ENCODE measurements at regions not wholly inside any gene's neighbourhood (a gene's known extent, or its start where the extent isn't known, plus 50 kb on each side); places are given as distances from the start of the nearest gene placed in this dataset.

- ChIA-PET POLR2A (no interaction called here), CTCF (no interaction called here)
- H2AFZ ChIP-seq (ENCODE audit: low read depth) = no peak overlapping the region
- no peak overlapping the region for H3K27ac ChIP-seq (ENCODE audit: low read depth in 2 of 2, low read length in 1 of 2)
- no peak overlapping the region for H3K4me3 ChIP-seq (ENCODE audit: low read depth in 2 of 2, low read length in 1 of 2)
- TF ChIP-seq EZH2phosphoT487 (IDR thresholded peaks at IDR 0.05; ENCODE audit: borderline replicate concordance, low read depth) (no peak), JUND (IDR thresholded peaks at IDR 0.05) (no peak), FOXJ3 (CRISPR knock-in tag; IDR thresholded peaks at IDR 0.05) (no peak), RXRA (IDR thresholded peaks at IDR 0.05; ENCODE audit: borderline replicate concordance, low read depth) (no peak), USF1 (IDR thresholded peaks at IDR 0.05; ENCODE audit: borderline replicate concordance, low read depth) (no peak)
- H4K20me1 ChIP-seq (ENCODE audit: insufficient read depth) = no peaks in the 10 kb centered on the region
- H3K27me3 ChIP-seq (ENCODE audit: insufficient read depth) = no peaks in the 10 kb centered on the region
- H3K36me3 ChIP-seq (replicated peaks in 1 of 2; ENCODE audit: control insufficient read depth in 1 of 2, insufficient read depth in 2 of 2, low read length in 1 of 2) = no peaks in the 10 kb centered on the region
- no peaks in the 10 kb centered on the region for H3K9me3 ChIP-seq
- H3K9ac ChIP-seq = no peak overlapping the region
- H3F3A ChIP-seq (replicated peaks; ENCODE audit: insufficient read depth) = peaks cover 7% of the 10 kb centered on the region
- H3K4me1 ChIP-seq (ENCODE audit: control insufficient read depth in 1 of 2, insufficient read depth in 2 of 2, low read depth in 1 of 2, low read length in 1 of 2) = peaks cover 0 to 11% of the 10 kb centered on the region in 2 experiments; a peak in 2 of 4 replicates
- H3K9me2 ChIP-seq = no peaks in the 10 kb centered on the region
- no peak overlapping the region for H3K4me2 ChIP-seq
- WGBS (ENCODE audit: low lambda C conversion rate) = 76% methylated on average over 3 of the region's 3 CpGs
- DNase-seq = no peak
- H3K79me2 ChIP-seq (ENCODE audit: insufficient read depth) = no peaks in the 10 kb centered on the region
Observed at GRCh38 chr13:29689548-29689947, 94.1 kb upstream of the SLC7A1 start.

DNA sequence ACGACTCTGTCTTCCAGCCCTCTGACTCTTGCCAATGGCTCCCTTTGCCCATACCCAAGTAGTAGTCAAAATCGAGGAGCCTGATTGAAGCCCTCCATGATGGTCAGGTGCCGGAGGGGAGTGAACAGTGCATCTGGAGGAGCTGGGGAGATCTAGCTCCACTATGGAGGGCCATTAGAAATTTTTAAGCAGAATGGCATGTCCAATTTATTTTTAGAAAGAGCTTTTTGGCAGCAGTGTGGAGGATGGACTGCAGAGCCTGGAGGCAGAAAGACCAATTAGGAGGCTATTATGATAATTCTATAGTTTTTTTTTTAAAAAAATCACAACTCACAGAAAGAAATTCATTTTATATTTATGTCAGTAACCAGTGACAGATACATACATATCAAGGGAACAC, 92.7 kb upstream of the SLC7A1 start:
- TF ChIP-seq EP300 (IDR thresholded peaks at IDR 0.05; ENCODE audit: borderline replicate concordance in 1 of 2, low read depth in 1 of 2, low read length in 1 of 2) (0 out of 4 replicates have a peak, but pooled peaks of 1 of the 2 experiments have one; percentile 14), SIN3A (IDR thresholded peaks at IDR 0.05; ENCODE audit: borderline replicate concordance, low read depth, low read length) (no peak)
- ChIA-PET POLR2A (no interaction called here), CTCF (interaction anchor here (1.1 kb wide), 1 partner anchor 180 kb away, joined by 8 read pairs; no protein-coding TSS in a partner anchor)
- WGBS (ENCODE audit: low lambda C conversion rate) = 60% methylated on average over 3 of the region's 3 CpGs
- Histone ChIP-seq H3F3A (replicated peaks; ENCODE audit: insufficient read depth) (peaks cover 16% of the 10 kb centered on the region), H3K27ac (ENCODE audit: low read depth in 2 of 2, low read length in 1 of 2) (peak overlapping the region in 1 of 2 experiments; percentile 67; a peak in 2 of 4 replicates), H3K36me3 (replicated peaks in 1 of 2; ENCODE audit: control insufficient read depth in 1 of 2, insufficient read depth in 2 of 2, low read length in 1 of 2) (no peaks in the 10 kb centered on the region), H3K27me3 (ENCODE audit: insufficient read depth) (no peaks in the 10 kb centered on the region), H2AFZ (ENCODE audit: low read depth) (no peak overlapping the region), H3K79me2 (ENCODE audit: insufficient read depth) (no peaks in the 10 kb centered on the region), H3K4me2 (no peak overlapping the region), H3K9me3 (no peaks in the 10 kb centered on the region), H3K4me3 (ENCODE audit: low read depth in 2 of 2, low read length in 1 of 2) (no peak overlapping the region), H3K9me2 (no peaks in the 10 kb centered on the region), H3K9ac (no peak overlapping the region), H4K20me1 (ENCODE audit: insufficient read depth) (no peaks in the 10 kb centered on the region), H3K4me1 (ENCODE audit: control insufficient read depth in 1 of 2, insufficient read depth in 2 of 2, low read depth in 1 of 2, low read length in 1 of 2) (peaks cover 4 to 11% of the 10 kb centered on the region in 2 experiments; a peak in 3 of 4 replicates)
- peak; percentile 21 for DNase-seq

DNA sequence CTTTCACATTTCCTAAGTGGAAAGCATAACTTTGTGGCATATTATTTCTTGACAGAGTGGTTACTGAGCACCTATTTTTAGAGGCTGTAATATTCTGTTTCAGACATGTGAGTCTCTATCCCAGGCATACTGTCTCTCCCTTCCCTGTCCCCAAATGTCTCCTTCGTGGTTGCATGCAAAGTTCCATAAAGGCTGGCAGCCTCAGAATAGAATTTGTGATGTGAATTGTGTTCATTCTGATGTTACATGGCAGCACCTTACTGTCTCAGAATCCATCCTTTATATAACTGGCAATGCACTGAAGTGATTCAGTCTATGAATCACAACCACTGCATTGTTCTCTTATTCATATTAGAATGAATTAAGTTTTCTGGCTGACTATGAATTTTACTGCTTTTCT, 89.0 kb upstream of the SLC7A1 start:
- H4K20me1 ChIP-seq (ENCODE audit: insufficient read depth) = no peaks in the 10 kb centered on the region
- peaks cover 4 to 14% of the 10 kb centered on the region in 2 experiments; a peak in 3 of 4 replicates for H3K4me1 ChIP-seq (ENCODE audit: control insufficient read depth in 1 of 2, insufficient read depth in 2 of 2, low read depth in 1 of 2, low read length in 1 of 2)
- H3K4me2 ChIP-seq = peak overlapping the region; percentile 47; the same call in 1 of the 2 replicates
- peak overlapping the region; percentile 34; the same call in 1 of the 2 replicates for H3K9ac ChIP-seq
- no peaks in the 10 kb centered on the region for H3K79me2 ChIP-seq (ENCODE audit: insufficient read depth)
- DNase-seq = no peak
- peak overlapping the region in 1 of 2 experiments; percentile 49; a peak in 2 of 4 replicates for H3K4me3 ChIP-seq (ENCODE audit: low read depth in 2 of 2, low read length in 1 of 2)
- no peaks in the 10 kb centered on the region for H3K9me2 ChIP-seq
- H3F3A ChIP-seq (replicated peaks; ENCODE audit: insufficient read depth) = peaks cover 16% of the 10 kb centered on the region
- H3K27me3 ChIP-seq (ENCODE audit: insufficient read depth) = no peaks in the 10 kb centered on the region
- peak overlapping the region; percentile 75 for H2AFZ ChIP-seq (ENCODE audit: low read depth)
- H3K27ac ChIP-seq (ENCODE audit: low read depth in 2 of 2, low read length in 1 of 2) = peak overlapping the region in 1 of 2 experiments; percentile 82; a peak in 2 of 4 replicates
- POLR2A ChIA-PET = no interaction called here
- no peaks in the 10 kb centered on the region for H3K36me3 ChIP-seq (replicated peaks in 1 of 2; ENCODE audit: control insufficient read depth in 1 of 2, insufficient read depth in 2 of 2, low read length in 1 of 2)
- 0% methylated on average over 1 of the region's 1 CpG for WGBS (ENCODE audit: low lambda C conversion rate)
- CTCF ChIA-PET = interaction anchor here (1.3 kb wide), 1 partner anchor 176 kb away, joined by 6 read pairs; no protein-coding TSS in a partner anchor
- no peaks in the 10 kb centered on the region for H3K9me3 ChIP-seq
- TF ChIP-seq EP300 (IDR thresholded peaks at IDR 0.05; ENCODE audit: borderline replicate concordance in 1 of 2, low read depth in 1 of 2, low read length in 1 of 2) (no peak), FOXM1 (IDR thresholded peaks at IDR 0.05; ENCODE audit: low read depth) (no peak), RXRA (IDR thresholded peaks at IDR 0.05; ENCODE audit: borderline replicate concordance, low read depth) (no peak), YY1 (IDR thresholded peaks at IDR 0.05; ENCODE audit: low read depth) (no peak), GABPA (IDR thresholded peaks at IDR 0.05; ENCODE audit: low read depth) (no peak), FOSL2 (IDR thresholded peaks at IDR 0.05; ENCODE audit: borderline replicate concordance, low read depth) (peak; percentile 84), USF1 (IDR thresholded peaks at IDR 0.05; ENCODE audit: borderline replicate concordance, low read depth) (no peak), FOXJ3 (CRISPR knock-in tag; IDR thresholded peaks at IDR 0.05) (no peak), TCF12 (IDR thresholded peaks at IDR 0.05) (peak; percentile 44; the same call in 1 of the 2 replicates), GATA2 (CRISPR knock-in tag; IDR thresholded peaks at IDR 0.05) (no peak), RFX5 (IDR thresholded peaks at IDR 0.05; ENCODE audit: low read length) (no peak), SMC3 (IDR thresholded peaks at IDR 0.05; ENCODE audit: low read depth, low read length) (no peak), TAF1 (IDR thresholded peaks at IDR 0.05; ENCODE audit: borderline replicate concordance, low read depth, low read length) (no peak), CHD2 (IDR thresholded peaks at IDR 0.05; ENCODE audit: low read length, partially characterized antibody) (no peak), EZH2phosphoT487 (IDR thresholded peaks at IDR 0.05; ENCODE audit: borderline replicate concordance, low read depth) (no peak), PBX3 (IDR thresholded peaks at IDR 0.05) (peak; percentile 68)
- TF ChIP-seq, protein P1, sequence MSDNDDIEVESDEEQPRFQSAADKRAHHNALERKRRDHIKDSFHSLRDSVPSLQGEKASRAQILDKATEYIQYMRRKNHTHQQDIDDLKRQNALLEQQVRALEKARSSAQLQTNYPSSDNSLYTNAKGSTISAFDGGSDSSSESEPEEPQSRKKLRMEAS (IDR thresholded peaks at IDR 0.05; ENCODE audit: low read depth) = no peak

Measured in SK-N-SH (cell line).